C4-2B (cell line): ENCODE measurements at regions not wholly inside any gene's neighbourhood (a gene's known extent, or its start where the extent isn't known, plus 50 kb on each side); places are given as distances from the start of the nearest gene placed in this dataset.
"Not testable (repeated sequence)": the region's sequence is repeated elsewhere in the genome, so short reads cannot be mapped to it uniquely, and the experiment has no call there.

Experiments used
- ZFX ChIP-seq: fragments of 450-650 bp; IDR thresholded peaks from 2 replicates; pipeline ENCODE4 v1.6.1; 2017
- TF ChIP-seq, protein P1 (sequence below): fragments of 450-650 bp; conservative IDR thresholded peaks from 2 replicates; pipeline ENCODE4 v1.5.1; 2017; ENCODE audit warnings: mild to moderate bottlenecking

DNA sequence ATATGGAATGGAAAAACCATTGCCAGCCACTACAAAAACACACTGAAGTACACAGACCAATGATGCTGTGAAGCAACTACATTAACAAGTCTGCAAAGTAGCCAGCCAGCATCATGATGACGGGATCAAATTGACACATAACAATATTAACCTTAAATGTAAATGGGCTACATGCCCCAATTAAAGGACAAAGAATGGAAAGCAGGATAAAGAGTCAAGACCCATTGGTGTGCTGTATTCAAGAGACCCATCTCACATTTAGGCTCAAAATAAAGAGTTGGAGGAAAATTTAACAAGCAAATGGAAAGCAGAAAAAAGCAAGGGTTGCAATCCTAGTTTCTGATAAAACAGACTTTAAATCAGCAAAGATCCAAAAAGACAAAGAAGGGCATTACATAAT, 188.5 kb upstream of the HAND2 start:
- TF ChIP-seq, protein P1, sequence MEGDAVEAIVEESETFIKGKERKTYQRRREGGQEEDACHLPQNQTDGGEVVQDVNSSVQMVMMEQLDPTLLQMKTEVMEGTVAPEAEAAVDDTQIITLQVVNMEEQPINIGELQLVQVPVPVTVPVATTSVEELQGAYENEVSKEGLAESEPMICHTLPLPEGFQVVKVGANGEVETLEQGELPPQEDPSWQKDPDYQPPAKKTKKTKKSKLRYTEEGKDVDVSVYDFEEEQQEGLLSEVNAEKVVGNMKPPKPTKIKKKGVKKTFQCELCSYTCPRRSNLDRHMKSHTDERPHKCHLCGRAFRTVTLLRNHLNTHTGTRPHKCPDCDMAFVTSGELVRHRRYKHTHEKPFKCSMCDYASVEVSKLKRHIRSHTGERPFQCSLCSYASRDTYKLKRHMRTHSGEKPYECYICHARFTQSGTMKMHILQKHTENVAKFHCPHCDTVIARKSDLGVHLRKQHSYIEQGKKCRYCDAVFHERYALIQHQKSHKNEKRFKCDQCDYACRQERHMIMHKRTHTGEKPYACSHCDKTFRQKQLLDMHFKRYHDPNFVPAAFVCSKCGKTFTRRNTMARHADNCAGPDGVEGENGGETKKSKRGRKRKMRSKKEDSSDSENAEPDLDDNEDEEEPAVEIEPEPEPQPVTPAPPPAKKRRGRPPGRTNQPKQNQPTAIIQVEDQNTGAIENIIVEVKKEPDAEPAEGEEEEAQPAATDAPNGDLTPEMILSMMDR: not testable (repeated sequence)
- TF ChIP-seq ZFX: not testable (repeated sequence)
